Skeletal muscle cell (primary cell): ENCODE measurements at regions not wholly inside any gene's neighbourhood (a gene's known extent, or its start where the extent isn't known, plus 50 kb on each side); places are given as distances from the start of the nearest gene placed in this dataset.
A peak's percentile ranks its signal among the peaks of the same experiment; 100 is the strongest.
"Not testable (repeated sequence)": the region's sequence is repeated elsewhere in the genome, so short reads cannot be mapped to it uniquely, and the experiment has no call there.

ENCODE experiments used
- DNase-seq: peaks from one replicate; pipeline ENCODE4 v3.0.0-alpha.2; 2010; ENCODE audit warnings: low read depth
- H3K4me3 ChIP-seq: 2 replicates; pipeline ENCODE4 v1.5.1; 2011; ENCODE audit warnings: low read depth, mild to moderate bottlenecking, control low read depth, low read length, moderate library complexity

DNA sequence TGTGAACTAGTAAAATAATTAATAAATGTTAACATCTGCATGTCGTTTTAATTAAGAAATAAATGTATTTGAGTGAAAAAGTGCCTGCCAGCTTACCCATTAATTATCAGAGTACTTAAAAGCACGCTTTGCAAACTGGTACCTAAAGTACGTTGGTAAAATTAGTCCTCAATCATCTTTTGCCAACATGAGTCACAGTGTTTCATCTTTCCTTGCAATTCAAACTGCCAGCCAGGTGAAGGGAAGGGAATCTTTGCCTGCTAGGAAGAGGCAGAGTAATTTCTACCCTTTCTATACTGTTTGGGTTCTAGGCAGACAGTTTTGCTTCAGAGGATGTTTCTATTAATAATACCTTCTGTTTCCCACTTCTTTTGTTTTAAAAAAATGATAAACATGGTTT is 57.2 kb upstream of the CNIH3 start:
- no peak for DNase-seq
- H3K4me3 ChIP-seq: no peak overlapping the region

GRCh38 chr1:224559981-224560728 is 56.0 kb upstream of the CNIH3 start:
- no peak for DNase-seq
- H3K4me3 ChIP-seq: no peak overlapping the region

GRCh38 chr1:224562881-224563280 is 53.2 kb upstream of the CNIH3 start:
- not testable (repeated sequence) for DNase-seq, H3K4me3 ChIP-seq

GRCh38 chr1:224563666-224564065 is 52.5 kb upstream of the CNIH3 start:
- DNase-seq: no peak
- H3K4me3 ChIP-seq: no peak overlapping the region

GRCh38 chr1:224564454-224565084 is 51.5 kb upstream of the CNIH3 start:
- no peak overlapping the region for H3K4me3 ChIP-seq
- DNase-seq: no peak

- DNase-seq: peak; percentile 71
- H3K4me3 ChIP-seq: no peak overlapping the region
These were observed 50.9 kb upstream of the CNIH3 start for GRCh38 chr1:224565186-224565585.

DNA sequence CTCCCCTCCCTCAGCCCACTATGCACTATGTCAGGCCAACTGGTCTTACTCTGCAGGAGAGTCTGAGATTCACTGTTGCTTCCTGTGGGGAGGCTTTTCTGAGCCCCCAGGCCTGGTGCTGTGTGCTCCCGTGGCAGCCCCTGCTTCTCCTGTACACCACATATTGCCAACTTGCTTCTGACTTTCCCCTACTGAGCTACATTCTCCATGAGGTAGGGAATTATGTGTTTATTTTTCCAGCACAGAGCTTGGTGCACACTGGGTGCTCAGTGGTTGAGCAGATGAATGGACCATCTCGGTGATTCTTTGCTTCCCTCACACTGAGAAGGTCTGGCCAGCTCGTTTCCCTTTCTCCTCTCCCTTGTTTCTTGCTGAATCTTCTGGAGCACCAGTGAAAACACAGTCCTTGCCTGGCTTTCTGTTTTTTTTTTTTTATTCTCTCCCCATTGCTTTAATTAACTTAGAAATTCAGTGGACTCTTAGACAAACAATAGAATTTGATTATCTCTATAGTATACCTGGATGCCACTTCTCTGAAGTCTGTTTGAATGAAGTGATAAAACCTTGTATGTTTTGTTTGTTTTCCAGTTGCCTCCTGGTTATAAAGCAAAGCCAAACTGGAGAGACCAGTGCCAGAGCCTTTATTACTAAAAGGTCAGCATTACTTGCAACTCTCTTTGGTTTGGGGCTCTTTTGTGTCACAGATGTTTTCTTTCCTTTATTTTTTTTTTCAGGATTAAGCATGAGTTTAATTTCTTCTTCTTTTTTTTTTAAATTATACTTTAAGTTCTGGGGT is 50.3 kb upstream of the CNIH3 start:
- DNase-seq: no peak
- H3K4me3 ChIP-seq: no peak overlapping the region
